ENCODE measurements at regions not wholly inside any gene's neighbourhood (a gene's known extent, or its start where the extent isn't known, plus 50 kb on each side); places are given as distances from the start of the nearest gene placed in this dataset.

DNA sequence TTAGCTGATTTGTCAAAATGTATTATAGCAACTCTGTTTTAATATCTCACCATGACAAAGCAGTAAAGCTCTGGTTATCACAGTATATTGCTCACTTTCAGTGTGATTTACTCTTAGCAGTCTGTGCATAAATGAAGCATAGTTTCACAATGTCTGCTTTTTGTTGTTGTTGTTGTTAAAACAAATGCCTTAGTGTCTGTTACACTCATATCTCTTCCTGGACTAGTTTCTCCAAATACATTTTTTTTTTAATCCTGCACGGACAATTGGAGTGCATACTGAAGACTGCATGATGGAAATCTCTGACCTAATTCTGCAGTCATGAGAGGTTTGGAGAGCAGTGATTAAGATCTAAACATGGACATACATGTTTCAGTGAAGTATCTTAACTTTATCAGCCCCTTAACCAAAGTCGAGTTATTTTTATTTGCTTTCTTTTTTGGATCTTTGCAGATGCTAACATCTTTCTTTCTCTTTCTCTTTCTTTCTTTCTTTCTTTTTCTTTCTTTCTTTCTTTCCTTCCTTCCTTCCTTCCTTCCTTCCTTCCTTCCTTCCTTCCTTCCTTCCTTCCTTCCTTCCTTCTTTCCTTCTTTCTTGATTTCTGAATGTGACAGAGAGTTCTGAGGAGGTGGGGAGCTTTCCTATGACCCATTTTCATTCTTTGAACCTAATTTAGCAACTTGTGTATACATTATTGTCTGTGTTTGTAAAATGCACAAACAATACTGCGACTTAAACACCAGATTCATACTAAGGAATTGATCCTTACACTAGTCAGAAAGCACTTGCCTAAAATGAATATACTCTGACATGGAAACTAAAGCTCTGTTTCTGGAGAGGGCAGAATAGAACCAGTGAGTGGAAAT is 161.5 kb upstream of the AGR3 start:
- in situ Hi-C loops (cut with MboI) (no loop called here), intact Hi-C loops (cut with micrococcal nuclease; ENCODE audit: unreplicated experiment) (no loop called here)
- no peak overlapping the region for H3K27ac ChIP-seq (ENCODE audit: control insufficient read depth, insufficient read depth)
- H3K4me1 ChIP-seq (ENCODE audit: control insufficient read depth, insufficient read depth, low read length): no peaks in the 10 kb centered on the region
- POLR2A ChIA-PET: no interaction called here
- CTCF ChIA-PET: no interaction called here
- FAIRE-seq (peak; percentile 7), DNase-seq (ENCODE audit: low read depth, low spot score) (no peak), ATAC-seq (no peak)
- no peak overlapping the region for H3K9ac ChIP-seq (ENCODE audit: control insufficient read depth, insufficient read depth, low read length)
- H3K79me2 ChIP-seq (ENCODE audit: control insufficient read depth, insufficient read depth, low read length): no peaks in the 10 kb centered on the region
- BruUV-seq (replicated peaks): no TSS peak
- H3K36me3 ChIP-seq (ENCODE audit: control insufficient read depth in 2 of 2, insufficient read depth in 2 of 2, low read length in 1 of 2): no peaks in the 10 kb centered on the region
- H3K4me2 ChIP-seq (ENCODE audit: control insufficient read depth, insufficient read depth): no peak overlapping the region
- H4K20me1 ChIP-seq (ENCODE audit: control insufficient read depth, insufficient read depth): no peaks in the 10 kb centered on the region
- no peak overlapping the region for H3K4me3 ChIP-seq
- 32% methylated on average over 3 of the region's 3 CpGs for WGBS (ENCODE audit: insufficient coverage, insufficient replicate concordance, low lambda C conversion rate, missing lambda C conversion rate)
- H2AFZ ChIP-seq (ENCODE audit: control insufficient read depth, low read depth, low read length): no peak overlapping the region
- H3K9me3 ChIP-seq (replicated peaks; ENCODE audit: control insufficient read depth, insufficient read depth, low read length): no peaks in the 10 kb centered on the region
- RAD21 ChIA-PET (ENCODE audit: unreplicated experiment): no interaction called here
- no peaks in the 10 kb centered on the region for H3K27me3 ChIP-seq (replicated peaks in 1 of 2; ENCODE audit: control insufficient read depth in 2 of 2, insufficient read depth in 2 of 2, low read length in 1 of 2)
- TF ChIP-seq, protein P1, sequence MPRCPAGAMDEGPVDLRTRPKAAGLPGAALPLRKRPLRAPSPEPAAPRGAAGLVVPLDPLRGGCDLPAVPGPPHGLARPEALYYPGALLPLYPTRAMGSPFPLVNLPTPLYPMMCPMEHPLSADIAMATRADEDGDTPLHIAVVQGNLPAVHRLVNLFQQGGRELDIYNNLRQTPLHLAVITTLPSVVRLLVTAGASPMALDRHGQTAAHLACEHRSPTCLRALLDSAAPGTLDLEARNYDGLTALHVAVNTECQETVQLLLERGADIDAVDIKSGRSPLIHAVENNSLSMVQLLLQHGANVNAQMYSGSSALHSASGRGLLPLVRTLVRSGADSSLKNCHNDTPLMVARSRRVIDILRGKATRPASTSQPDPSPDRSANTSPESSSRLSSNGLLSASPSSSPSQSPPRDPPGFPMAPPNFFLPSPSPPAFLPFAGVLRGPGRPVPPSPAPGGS (IDR thresholded peaks at IDR 0.05; ENCODE audit: borderline replicate concordance, insufficient read depth, low read depth, low read length, poor library complexity, severe bottlenecking): no peak
- TF ChIP-seq ASH2L (IDR thresholded peaks at IDR 0.05; ENCODE audit: borderline replicate concordance, low read depth) (no peak), KDM1A (IDR thresholded peaks at IDR 0.05; ENCODE audit: borderline replicate concordance) (no peak), ZNF384 (IDR thresholded peaks at IDR 0.05; ENCODE audit: borderline replicate concordance, low read depth, low read length) (no peak), SMC3 (IDR thresholded peaks at IDR 0.05; ENCODE audit: borderline replicate concordance, low read length) (no peak)
- TF ChIP-seq, protein P2, sequence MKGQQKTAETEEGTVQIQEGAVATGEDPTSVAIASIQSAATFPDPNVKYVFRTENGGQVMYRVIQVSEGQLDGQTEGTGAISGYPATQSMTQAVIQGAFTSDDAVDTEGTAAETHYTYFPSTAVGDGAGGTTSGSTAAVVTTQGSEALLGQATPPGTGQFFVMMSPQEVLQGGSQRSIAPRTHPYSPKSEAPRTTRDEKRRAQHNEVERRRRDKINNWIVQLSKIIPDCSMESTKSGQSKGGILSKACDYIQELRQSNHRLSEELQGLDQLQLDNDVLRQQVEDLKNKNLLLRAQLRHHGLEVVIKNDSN (IDR thresholded peaks at IDR 0.05; ENCODE audit: borderline replicate concordance, extremely low read length, insufficient read depth, low read depth, low read length): no peak
- SMC1A ChIA-PET (ENCODE audit: uncharacterized antibody, unreplicated experiment): no interaction called here
